HL-60 (cell line): ENCODE measurements at regions not wholly inside any gene's neighbourhood (a gene's known extent, or its start where the extent isn't known, plus 50 kb on each side); places are given as distances from the start of the nearest gene placed in this dataset.

ENCODE experiments used
- POLR2AphosphoS5 ChIP-seq: IDR thresholded peaks from 2 replicates; pipeline ENCODE4 v1.6.1; 2012; ENCODE audit warnings: low read depth
- TF ChIP-seq, protein P1 (sequence below): IDR thresholded peaks from one replicate; pipeline ENCODE4 v1.5.1; 2011; ENCODE audit warnings: low read length, control low read depth, inconsistent platforms; ENCODE audit not compliant: insufficient read depth
- TF ChIP-seq, protein P2 (sequence below): IDR thresholded peaks from 2 replicates; pipeline ENCODE4 v1.6.1; 2012; ENCODE audit warnings: low read depth; ENCODE audit not compliant: insufficient replicate concordance

DNA sequence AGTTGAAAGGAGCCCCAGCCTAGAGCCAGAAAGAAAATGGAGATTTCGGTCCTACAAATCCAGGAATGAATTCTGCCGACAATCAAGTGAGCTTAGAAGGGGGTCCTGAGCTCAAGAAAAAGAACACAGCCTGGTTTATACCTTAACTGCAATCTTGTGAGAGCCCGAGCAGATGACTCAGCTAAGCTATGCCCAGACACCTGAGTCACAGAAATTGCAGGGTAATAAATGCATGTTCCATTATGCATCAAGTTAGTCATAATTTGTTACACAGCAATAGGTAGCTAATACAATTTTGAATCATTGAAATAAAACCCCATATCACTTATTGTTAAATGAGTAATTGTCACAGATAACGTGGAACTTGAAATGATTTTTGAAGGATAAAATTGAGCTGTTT lies 111.8 kb upstream of the FOXP2 start:
- TF ChIP-seq, protein P1, sequence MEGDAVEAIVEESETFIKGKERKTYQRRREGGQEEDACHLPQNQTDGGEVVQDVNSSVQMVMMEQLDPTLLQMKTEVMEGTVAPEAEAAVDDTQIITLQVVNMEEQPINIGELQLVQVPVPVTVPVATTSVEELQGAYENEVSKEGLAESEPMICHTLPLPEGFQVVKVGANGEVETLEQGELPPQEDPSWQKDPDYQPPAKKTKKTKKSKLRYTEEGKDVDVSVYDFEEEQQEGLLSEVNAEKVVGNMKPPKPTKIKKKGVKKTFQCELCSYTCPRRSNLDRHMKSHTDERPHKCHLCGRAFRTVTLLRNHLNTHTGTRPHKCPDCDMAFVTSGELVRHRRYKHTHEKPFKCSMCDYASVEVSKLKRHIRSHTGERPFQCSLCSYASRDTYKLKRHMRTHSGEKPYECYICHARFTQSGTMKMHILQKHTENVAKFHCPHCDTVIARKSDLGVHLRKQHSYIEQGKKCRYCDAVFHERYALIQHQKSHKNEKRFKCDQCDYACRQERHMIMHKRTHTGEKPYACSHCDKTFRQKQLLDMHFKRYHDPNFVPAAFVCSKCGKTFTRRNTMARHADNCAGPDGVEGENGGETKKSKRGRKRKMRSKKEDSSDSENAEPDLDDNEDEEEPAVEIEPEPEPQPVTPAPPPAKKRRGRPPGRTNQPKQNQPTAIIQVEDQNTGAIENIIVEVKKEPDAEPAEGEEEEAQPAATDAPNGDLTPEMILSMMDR = no peak
- no peak for TF ChIP-seq POLR2AphosphoS5
- TF ChIP-seq, protein P2, sequence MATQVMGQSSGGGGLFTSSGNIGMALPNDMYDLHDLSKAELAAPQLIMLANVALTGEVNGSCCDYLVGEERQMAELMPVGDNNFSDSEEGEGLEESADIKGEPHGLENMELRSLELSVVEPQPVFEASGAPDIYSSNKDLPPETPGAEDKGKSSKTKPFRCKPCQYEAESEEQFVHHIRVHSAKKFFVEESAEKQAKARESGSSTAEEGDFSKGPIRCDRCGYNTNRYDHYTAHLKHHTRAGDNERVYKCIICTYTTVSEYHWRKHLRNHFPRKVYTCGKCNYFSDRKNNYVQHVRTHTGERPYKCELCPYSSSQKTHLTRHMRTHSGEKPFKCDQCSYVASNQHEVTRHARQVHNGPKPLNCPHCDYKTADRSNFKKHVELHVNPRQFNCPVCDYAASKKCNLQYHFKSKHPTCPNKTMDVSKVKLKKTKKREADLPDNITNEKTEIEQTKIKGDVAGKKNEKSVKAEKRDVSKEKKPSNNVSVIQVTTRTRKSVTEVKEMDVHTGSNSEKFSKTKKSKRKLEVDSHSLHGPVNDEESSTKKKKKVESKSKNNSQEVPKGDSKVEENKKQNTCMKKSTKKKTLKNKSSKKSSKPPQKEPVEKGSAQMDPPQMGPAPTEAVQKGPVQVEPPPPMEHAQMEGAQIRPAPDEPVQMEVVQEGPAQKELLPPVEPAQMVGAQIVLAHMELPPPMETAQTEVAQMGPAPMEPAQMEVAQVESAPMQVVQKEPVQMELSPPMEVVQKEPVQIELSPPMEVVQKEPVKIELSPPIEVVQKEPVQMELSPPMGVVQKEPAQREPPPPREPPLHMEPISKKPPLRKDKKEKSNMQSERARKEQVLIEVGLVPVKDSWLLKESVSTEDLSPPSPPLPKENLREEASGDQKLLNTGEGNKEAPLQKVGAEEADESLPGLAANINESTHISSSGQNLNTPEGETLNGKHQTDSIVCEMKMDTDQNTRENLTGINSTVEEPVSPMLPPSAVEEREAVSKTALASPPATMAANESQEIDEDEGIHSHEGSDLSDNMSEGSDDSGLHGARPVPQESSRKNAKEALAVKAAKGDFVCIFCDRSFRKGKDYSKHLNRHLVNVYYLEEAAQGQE = no peak
